Hepatic stellate cell (primary cell): ENCODE measurements at regions not wholly inside any gene's neighbourhood (a gene's known extent, or its start where the extent isn't known, plus 50 kb on each side); places are given as distances from the start of the nearest gene placed in this dataset.

Experiments used
- DNase-seq: peaks from one replicate; pipeline ENCODE4 v3.0.0; 2011; ENCODE audit warnings: low spot score

DNA sequence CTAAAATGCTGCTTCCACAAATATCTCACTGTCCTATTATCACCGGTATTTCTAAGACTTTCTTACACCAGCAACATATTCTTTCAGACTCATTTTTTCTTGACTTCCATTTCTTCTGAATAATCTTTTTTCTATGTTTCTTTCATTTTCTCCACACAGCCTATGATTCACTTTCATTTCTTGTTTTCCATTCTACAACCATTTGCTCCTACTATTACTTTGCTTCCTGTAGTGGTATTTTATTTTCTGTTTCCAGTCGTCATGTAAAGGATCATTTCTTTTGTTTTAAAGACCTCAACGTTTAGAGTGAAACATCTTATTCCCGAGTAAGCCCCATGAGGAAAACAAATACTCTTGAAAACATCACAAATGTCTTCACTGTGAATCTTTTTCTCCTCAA is 182.2 kb upstream of the MDGA2 start:
- no peak for DNase-seq

DNA sequence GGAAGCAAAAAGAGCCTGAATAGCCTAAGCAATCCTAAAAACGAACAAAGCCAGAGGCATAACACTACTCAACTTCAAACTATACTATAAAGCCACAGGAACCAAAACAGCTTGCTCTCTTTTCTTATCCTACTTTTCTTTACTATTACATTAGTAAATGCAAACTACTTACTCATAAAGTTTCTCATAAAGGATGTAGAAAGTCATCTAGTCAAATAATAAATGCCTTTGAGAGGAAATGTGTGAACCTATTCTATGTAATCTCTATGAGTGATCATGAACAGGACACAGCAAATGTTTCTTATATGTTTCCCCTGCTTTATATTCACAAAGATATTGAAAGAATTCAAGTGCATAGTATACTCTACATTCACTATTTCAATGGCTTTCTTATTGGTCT is 176.9 kb upstream of the MDGA2 start:
- DNase-seq: no peak

DNA sequence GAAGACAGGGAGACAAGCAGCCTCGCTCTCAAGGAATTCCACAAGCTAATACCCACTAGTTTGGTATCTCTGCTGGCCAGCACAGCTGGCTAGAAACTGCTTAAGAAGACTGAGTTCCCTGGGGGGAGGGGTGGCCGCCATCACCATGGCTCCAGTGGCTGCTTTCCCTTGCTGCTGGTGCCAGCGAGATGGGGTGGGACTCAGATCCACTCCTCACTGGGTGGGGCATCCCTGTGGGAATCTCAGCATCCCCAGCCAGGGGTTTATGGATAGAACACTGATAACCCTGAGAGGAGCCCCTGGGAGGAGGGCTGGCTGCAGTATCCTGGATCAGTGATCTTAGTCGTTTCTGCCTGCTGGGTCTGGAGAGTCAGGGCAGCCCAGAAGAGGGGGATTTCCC is 170.6 kb upstream of the MDGA2 start:
- no peak for DNase-seq

DNA sequence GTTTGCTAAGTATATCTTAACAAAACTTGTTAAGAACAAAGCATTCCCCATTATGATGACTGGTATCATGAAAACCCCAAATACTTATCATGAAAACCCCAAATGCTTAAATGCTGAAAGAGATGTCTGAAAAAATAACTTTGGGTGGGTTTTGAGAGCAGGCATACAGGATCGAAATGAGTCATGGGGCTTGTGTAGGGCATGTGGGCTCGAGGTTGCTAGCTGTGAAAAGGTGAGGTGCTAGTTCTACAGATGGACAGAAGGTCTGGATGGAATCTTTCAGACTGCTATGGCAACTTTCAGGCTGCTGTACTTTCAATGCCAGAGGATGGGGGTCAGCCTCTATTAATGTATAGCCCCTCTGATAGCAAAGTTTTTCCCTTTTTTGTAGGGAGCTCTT is 167.8 kb upstream of the MDGA2 start:
- DNase-seq: no peak

DNA sequence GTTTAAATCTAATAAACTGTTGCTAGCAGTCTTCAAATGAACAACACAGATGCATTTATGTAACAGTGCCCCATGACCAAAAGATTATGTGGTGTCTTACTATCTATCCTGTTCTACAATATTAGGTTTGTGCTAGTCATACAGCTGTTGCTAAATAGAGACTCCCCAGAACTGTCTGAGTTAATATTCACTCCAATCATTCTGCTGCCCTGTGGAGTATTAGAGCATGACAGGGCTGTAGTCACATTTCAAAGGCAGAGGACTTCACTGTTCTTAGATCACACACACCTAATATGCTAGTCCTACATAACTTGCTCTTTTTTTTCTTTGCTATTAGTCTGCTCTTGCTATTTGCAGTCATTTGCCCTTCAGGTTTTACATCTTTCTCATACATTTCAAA is 157.6 kb upstream of the MDGA2 start:
- DNase-seq: no peak

- DNase-seq: no peak
Measured at GRCh38 chr14:47826809-47827208, 151.4 kb upstream of the MDGA2 start.

- no peak for DNase-seq
Measured at GRCh38 chr14:47822326-47822725, 146.9 kb upstream of the MDGA2 start.

GRCh38 chr14:47821135-47821534 is 145.7 kb upstream of the MDGA2 start:
- no peak for DNase-seq

GRCh38 chr14:47790477-47790876 is 115.1 kb upstream of the MDGA2 start:
- no peak for DNase-seq

GRCh38 chr14:47785058-47785457 is 109.7 kb upstream of the MDGA2 start:
- no peak for DNase-seq

DNA sequence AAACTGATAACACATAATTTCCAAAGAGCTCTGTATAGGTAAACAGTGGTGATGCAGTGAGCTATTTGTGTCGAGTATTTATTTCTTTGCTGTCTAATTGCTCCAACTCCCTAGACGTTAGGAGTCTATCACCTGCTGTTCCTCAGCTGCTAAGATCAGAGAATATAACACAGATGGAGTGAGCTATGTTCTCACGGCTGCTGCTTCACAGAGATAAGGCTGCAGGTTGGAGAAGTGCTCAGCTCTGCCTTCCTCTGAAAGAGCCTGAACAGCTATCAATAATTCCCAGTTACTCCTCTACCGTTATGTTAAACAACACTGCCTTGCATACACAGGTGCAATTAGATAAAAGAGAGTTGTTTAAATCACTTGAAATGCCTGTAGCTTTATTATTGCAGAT is 103.2 kb upstream of the MDGA2 start:
- no peak for DNase-seq

DNA sequence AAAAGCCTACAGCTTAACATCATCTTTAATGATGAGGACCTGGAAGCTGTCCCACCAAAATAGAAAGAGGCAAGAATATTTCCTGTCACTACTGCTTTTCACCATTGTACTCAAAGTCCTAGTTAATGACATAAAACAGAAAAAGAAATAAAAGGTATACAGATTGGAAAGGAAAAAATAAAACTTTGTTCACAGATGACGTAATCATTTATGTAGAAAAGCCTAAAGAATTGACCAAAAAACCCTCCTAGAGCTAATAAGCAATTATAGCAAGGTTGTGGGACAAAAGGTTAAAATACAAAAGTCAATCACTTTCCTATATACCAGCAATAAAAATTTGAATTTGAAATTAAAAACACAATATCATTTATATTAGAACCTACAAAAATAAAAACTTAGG is 97.2 kb upstream of the MDGA2 start:
- DNase-seq: no peak

GRCh38 chr14:47763188-47763854 is 87.9 kb upstream of the MDGA2 start:
- DNase-seq: no peak

GRCh38 chr14:47746986-47747385 is 71.6 kb upstream of the MDGA2 start:
- no peak for DNase-seq

- no peak for DNase-seq
Measured at GRCh38 chr14:47744155-47744554, 68.8 kb upstream of the MDGA2 start.

- DNase-seq: no peak
Measured at GRCh38 chr14:47739541-47739940, 64.1 kb upstream of the MDGA2 start.

- DNase-seq: no peak
Measured at GRCh38 chr14:47730296-47730695, 54.9 kb upstream of the MDGA2 start.
